ENCODE measurements at regions not wholly inside any gene's neighbourhood (a gene's known extent, or its start where the extent isn't known, plus 50 kb on each side); places are given as distances from the start of the nearest gene placed in this dataset.
"Not testable (repeated sequence)": the region's sequence is repeated elsewhere in the genome, so short reads cannot be mapped to it uniquely, and the experiment has no call there.

DNA sequence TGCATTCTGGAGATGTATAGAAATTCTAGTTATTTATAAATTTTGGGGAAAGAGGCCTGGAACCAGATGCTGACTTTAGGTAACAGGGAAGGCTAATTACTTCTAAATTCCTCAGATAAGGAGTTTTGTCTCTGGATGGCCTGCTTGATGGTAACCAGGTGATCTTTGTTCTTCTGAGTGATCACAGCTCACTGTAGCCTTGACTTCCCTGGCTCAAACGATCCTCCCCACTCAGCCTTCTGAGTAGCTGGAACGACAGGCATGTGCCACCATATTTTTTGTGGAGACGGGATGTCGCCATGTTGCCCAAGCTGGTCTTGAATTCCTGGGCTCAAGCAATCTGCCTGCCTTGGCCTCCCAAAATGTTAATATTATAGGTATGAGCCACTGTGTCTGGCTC, 54.4 kb upstream of the MSH6 start:
- H3K27me3 ChIP-seq = no peaks in the 10 kb centered on the region
- DNase-seq (no peak), ATAC-seq (ENCODE audit: low FRiP score in 2 of 2) (no peak)
- H3K36me3 ChIP-seq = no peaks in the 10 kb centered on the region
- TF ChIP-seq EP300 (IDR thresholded peaks at IDR 0.05) (no peak), POLR2A (IDR thresholded peaks at IDR 0.05) (no peak), POLR2AphosphoS5 (IDR thresholded peaks at IDR 0.05) (no peak)
- TF ChIP-seq, protein P1, sequence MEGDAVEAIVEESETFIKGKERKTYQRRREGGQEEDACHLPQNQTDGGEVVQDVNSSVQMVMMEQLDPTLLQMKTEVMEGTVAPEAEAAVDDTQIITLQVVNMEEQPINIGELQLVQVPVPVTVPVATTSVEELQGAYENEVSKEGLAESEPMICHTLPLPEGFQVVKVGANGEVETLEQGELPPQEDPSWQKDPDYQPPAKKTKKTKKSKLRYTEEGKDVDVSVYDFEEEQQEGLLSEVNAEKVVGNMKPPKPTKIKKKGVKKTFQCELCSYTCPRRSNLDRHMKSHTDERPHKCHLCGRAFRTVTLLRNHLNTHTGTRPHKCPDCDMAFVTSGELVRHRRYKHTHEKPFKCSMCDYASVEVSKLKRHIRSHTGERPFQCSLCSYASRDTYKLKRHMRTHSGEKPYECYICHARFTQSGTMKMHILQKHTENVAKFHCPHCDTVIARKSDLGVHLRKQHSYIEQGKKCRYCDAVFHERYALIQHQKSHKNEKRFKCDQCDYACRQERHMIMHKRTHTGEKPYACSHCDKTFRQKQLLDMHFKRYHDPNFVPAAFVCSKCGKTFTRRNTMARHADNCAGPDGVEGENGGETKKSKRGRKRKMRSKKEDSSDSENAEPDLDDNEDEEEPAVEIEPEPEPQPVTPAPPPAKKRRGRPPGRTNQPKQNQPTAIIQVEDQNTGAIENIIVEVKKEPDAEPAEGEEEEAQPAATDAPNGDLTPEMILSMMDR (IDR thresholded peaks at IDR 0.05) = no peak
- WGBS, 2 donors = 87 to 90% methylated on average over 4 of the region's 4 CpGs
- no peak overlapping the region for H3K4me3 ChIP-seq
- no peaks in the 10 kb centered on the region for H3K4me1 ChIP-seq
- no peak overlapping the region for H3K27ac ChIP-seq
- H3K9me3 ChIP-seq = no peaks in the 10 kb centered on the region

DNA sequence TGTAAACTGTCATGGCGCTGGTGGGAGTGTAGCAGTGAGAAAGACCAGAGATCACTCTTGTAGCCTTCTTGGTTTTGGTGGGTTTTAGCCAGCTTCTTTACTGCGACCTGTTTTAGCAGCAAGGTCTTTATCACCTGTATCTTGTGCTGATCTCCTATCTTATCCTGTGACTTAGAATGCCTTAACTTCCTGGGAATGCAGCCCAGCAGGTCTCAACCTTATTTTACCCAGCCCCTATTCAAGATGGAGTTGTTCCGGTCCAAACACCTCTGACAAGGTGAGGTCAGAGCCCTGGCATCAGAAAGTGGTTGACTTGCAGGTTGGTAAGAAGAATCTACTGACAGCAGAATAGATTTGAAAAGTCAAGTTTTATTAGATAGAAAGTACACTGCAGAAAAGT, 55.0 kb upstream of the MSH6 start:
- TF ChIP-seq EP300 (IDR thresholded peaks at IDR 0.05) = no peak
- no peak for TF ChIP-seq POLR2AphosphoS5 (IDR thresholded peaks at IDR 0.05)
- no peak for TF ChIP-seq POLR2A (IDR thresholded peaks at IDR 0.05)
- TF ChIP-seq, protein P1 (IDR thresholded peaks at IDR 0.05) = no peak
- no peak overlapping the region for H3K27ac ChIP-seq
- H3K4me3 ChIP-seq = no peak overlapping the region
- ATAC-seq (ENCODE audit: low FRiP score in 2 of 2) (no peak), DNase-seq (no peak)
- H3K27me3 ChIP-seq = no peaks in the 10 kb centered on the region
- no peaks in the 10 kb centered on the region for H3K36me3 ChIP-seq
- WGBS, 2 donors = 75 to 85% methylated on average over 3 of the region's 3 CpGs
- H3K9me3 ChIP-seq = no peaks in the 10 kb centered on the region
- H3K4me1 ChIP-seq = no peaks in the 10 kb centered on the region

DNA sequence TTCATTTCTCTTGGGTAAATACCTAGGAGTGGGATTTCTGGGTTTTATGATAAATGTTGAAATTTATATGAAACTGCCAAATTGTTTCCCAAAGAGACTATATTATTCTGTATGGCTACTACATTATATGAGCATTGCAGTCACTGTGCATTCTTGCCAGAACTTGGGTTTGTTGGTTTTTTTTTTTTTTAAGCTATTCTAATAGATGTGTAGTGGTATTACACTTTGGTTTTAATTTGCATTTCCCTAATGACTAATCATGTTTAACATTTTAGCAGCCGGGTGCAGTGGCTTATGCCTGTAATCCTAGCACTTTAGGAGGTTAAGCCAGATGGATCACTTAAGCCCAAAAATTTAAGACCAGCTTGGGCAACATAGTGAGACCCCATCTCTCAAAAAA, 56.0 kb upstream of the MSH6 start:
- not testable (repeated sequence) for H3K9me3 ChIP-seq; H3K4me1 ChIP-seq; H3K36me3 ChIP-seq; H3K27ac ChIP-seq; ATAC-seq (ENCODE audit: low FRiP score in 2 of 2); DNase-seq; H3K27me3 ChIP-seq; H3K4me3 ChIP-seq
- WGBS, 2 donors = 75 to 82% methylated on average over 1 of the region's 1 CpG

DNA sequence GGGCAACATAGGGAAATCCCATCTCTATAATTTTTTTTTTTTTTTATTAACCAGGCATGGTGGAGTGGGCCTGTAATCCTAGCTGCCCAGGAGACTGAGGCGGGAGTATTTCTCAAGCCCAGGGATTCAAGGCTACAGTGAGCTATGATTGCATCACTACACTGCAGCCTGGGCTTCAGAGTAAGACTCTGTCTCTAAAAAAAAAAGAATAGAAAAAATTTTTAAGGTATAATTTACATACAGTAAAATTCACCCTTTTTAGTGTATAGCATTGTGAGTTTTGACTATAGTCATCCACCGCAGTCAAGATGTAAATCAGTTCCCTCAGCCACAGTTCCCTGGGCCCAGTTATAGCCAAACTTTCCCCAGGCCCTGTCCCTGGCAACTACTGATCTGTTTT, 57.1 kb upstream of the MSH6 start:
- 86 to 91% methylated on average over 2 of the region's 2 CpGs for WGBS, 2 donors

DNA sequence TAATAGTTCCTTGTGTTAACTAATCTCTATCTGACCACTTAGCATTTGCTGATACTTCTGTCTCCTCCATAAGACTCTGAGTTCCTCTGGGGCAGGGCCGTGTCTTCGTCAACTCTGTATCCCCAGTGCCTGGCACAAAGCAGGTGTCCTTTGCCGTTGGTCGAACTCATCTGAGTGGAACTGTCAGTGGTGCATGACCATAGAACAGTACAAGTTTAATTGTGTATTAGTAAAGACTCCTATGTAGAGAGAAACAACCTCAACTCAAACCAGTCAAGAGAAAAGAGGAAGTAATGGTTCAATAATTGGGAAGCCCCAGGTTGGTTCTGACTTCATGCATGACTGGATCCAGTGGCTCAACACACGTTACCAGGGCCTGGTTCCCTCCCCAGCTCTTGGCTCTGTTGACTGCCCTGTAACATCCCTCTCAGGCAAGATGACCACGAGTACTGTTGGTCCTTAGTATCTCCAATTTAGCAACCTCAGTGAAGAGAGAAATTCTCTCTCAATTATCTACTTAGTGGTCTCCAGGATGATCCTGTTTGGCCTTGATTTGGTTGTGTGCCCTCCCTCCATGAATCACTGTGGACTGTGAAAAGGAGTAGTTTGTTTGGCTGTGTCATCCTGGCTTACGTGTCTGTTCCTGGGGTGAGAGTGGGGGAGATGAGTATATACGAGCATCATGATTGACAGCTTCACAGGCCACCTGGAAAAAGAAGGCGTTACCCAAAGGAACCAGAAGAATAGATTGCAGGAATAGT, 58.5 kb upstream of the MSH6 start:
- WGBS, 2 donors = 86 to 87% methylated on average over 9 of the region's 9 CpGs
- no peaks in the 10 kb centered on the region for H3K27me3 ChIP-seq
- H3K27ac ChIP-seq = no peak overlapping the region
- DNase-seq = no peak
- no peak overlapping the region for H3K4me3 ChIP-seq
- no peaks in the 10 kb centered on the region for H3K9me3 ChIP-seq
- H3K4me1 ChIP-seq = no peaks in the 10 kb centered on the region
- TF ChIP-seq, protein P1 (IDR thresholded peaks at IDR 0.05) = no peak
- TF ChIP-seq EP300 (IDR thresholded peaks at IDR 0.05) = no peak
- no peak for TF ChIP-seq POLR2A (IDR thresholded peaks at IDR 0.05)
- TF ChIP-seq POLR2AphosphoS5 (IDR thresholded peaks at IDR 0.05) = no peak
- no peaks in the 10 kb centered on the region for H3K36me3 ChIP-seq
- ATAC-seq (ENCODE audit: low FRiP score in 2 of 2) = no peak

More for the DNA sequence above, 57.1 kb upstream of the MSH6 start:
- ATAC-seq (ENCODE audit: low FRiP score in 2 of 2) (no peak), DNase-seq (no peak)
- no peak overlapping the region for H3K4me3 ChIP-seq
- no peaks in the 10 kb centered on the region for H3K36me3 ChIP-seq
- no peaks in the 10 kb centered on the region for H3K27me3 ChIP-seq
- TF ChIP-seq, protein P1 (IDR thresholded peaks at IDR 0.05) = no peak
- TF ChIP-seq POLR2A (IDR thresholded peaks at IDR 0.05) (no peak), EP300 (IDR thresholded peaks at IDR 0.05) (no peak), POLR2AphosphoS5 (IDR thresholded peaks at IDR 0.05) (no peak)
- no peaks in the 10 kb centered on the region for H3K9me3 ChIP-seq
- H3K27ac ChIP-seq = no peak overlapping the region
- no peaks in the 10 kb centered on the region for H3K4me1 ChIP-seq
